HEK293T (cell line): ENCODE measurements at regions not wholly inside any gene's neighbourhood (a gene's known extent, or its start where the extent isn't known, plus 50 kb on each side); places are given as distances from the start of the nearest gene placed in this dataset.

Experiments used
- ARNT ChIP-seq: fragments of 450-650 bp; IDR thresholded peaks from 2 replicates; pipeline ENCODE4 v1.6.1; 2017; ENCODE audit warnings: mild to moderate bottlenecking
- BHLHE40 ChIP-seq: fragments of 450-650 bp; IDR thresholded peaks from 2 replicates; pipeline ENCODE4 v1.6.1; 2016; ENCODE audit warnings: mild to moderate bottlenecking, moderate library complexity, borderline replicate concordance
- ELF4 ChIP-seq: fragments of 450-650 bp; IDR thresholded peaks from 2 replicates; pipeline ENCODE4 v1.6.1; 2017; ENCODE audit warnings: antibody characterized with exemption
- FOXA1 ChIP-seq: fragments of 450-650 bp; IDR thresholded peaks from 2 replicates; pipeline ENCODE4 v1.6.1; 2016; ENCODE audit warnings: mild to moderate bottlenecking
- FOXK2 ChIP-seq: fragments of 450-650 bp; IDR thresholded peaks from 2 replicates; pipeline ENCODE4 v1.6.1; 2016; ENCODE audit warnings: mild to moderate bottlenecking
- FOXM1 ChIP-seq: fragments of 450-650 bp; IDR thresholded peaks from 2 replicates; pipeline ENCODE4 v1.6.1; 2017; ENCODE audit warnings: mild to moderate bottlenecking, borderline replicate concordance
- HDGF ChIP-seq: fragments of 450-650 bp; IDR thresholded peaks from 2 replicates; pipeline ENCODE4 v1.6.1; 2017; ENCODE audit warnings: antibody characterized with exemption, borderline replicate concordance
- L3MBTL2 ChIP-seq: fragments of 450-650 bp; conservative IDR thresholded peaks from 2 replicates; pipeline ENCODE4 v1.6.1; 2016; ENCODE audit warnings: mild to moderate bottlenecking
- LEF1 ChIP-seq: fragments of 450-650 bp; IDR thresholded peaks from 2 replicates; pipeline ENCODE4 v1.6.1; 2017; ENCODE audit warnings: mild to moderate bottlenecking, borderline replicate concordance
- SP1 ChIP-seq: fragments of 450-650 bp; IDR thresholded peaks from 2 replicates; pipeline ENCODE4 v1.6.1; 2017
- SUZ12 ChIP-seq: fragments of 450-650 bp; IDR thresholded peaks from 2 replicates; pipeline ENCODE4 v1.6.1; 2016; ENCODE audit warnings: mild to moderate bottlenecking
- TARDBP ChIP-seq: fragments of 450-650 bp; IDR thresholded peaks from 2 replicates; pipeline ENCODE4 v1.6.1; 2016
- ZNF384 ChIP-seq: fragments of 450-650 bp; IDR thresholded peaks from 2 replicates; pipeline ENCODE4 v1.6.1; 2016
- TF ChIP-seq, protein P1 (sequence below): fragments of 450-650 bp; IDR thresholded peaks from 2 replicates; pipeline ENCODE4 v1.6.1; 2016

DNA sequence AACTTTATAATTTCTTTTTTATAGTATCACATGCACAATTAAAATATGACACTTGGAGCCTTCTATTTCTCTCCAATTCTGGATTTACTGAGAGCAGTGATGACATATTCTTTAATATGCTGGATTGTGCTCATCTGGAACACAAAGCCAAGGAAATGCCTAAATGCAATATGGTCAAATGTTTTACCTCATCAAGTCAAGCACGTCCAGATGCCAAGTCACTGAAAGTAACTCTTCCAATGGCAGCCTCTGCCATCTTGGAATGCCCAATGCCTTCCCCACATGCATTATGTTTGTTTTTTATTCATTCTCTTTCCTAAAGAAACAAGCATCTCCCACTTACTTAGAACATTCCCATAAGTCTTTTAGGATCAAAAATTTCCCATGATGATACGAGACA, 189.8 kb downstream of the TMX3 start:
- no peak for TF ChIP-seq SP1
- no peak for TF ChIP-seq ELF4
- TF ChIP-seq BHLHE40 = no peak
- TF ChIP-seq FOXM1 = no peak
- TF ChIP-seq HDGF = no peak
- TF ChIP-seq TARDBP = no peak
- TF ChIP-seq ZNF384 = no peak
- no peak for TF ChIP-seq ARNT
- no peak for TF ChIP-seq FOXA1
- no peak for TF ChIP-seq L3MBTL2
- TF ChIP-seq SUZ12 = no peak
- TF ChIP-seq FOXK2 = no peak
- TF ChIP-seq, protein P1, sequence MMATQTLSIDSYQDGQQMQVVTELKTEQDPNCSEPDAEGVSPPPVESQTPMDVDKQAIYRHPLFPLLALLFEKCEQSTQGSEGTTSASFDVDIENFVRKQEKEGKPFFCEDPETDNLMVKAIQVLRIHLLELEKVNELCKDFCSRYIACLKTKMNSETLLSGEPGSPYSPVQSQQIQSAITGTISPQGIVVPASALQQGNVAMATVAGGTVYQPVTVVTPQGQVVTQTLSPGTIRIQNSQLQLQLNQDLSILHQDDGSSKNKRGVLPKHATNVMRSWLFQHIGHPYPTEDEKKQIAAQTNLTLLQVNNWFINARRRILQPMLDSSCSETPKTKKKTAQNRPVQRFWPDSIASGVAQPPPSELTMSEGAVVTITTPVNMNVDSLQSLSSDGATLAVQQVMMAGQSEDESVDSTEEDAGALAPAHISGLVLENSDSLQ = no peak
- TF ChIP-seq LEF1 = no peak
